H1 (cell line): ENCODE measurements at regions not wholly inside any gene's neighbourhood (a gene's known extent, or its start where the extent isn't known, plus 50 kb on each side); places are given as distances from the start of the nearest gene placed in this dataset.

Experiments
- CTCF ChIA-PET: fragments of 300-600 bp; sonication (Branson Sonifier 250); formaldehyde crosslinking; loops from one replicate; lab custom pipeline; 2021; ENCODE audit not compliant: partially characterized antibody; lab: Charles Lee
- POLR2A ChIA-PET: fragments of 300-600 bp; sonication (Branson Sonifier 250); formaldehyde crosslinking; loops from one replicate; lab custom pipeline; 2021; ENCODE audit warnings: inconsistent platforms; ENCODE audit not compliant: partially characterized antibody; lab: Charles Lee
- DNase-seq, 2 experiments: peaks; one replicate each; pipeline versions ENCODE4 v3.0.0 to v3.0.0-alpha.2; 2010 to 2022; ENCODE audit warnings: low spot score in 2 of 2, low read depth in 1 of 2, mixed read lengths in 1 of 2
- FAIRE-seq: peaks from 2 replicates; lab custom pipeline; 2011; peaks lifted over from hg19 to GRCh38; lab: Jason Lieb, UNC
- H2AFZ ChIP-seq: 2 replicates; pipeline ENCODE4 v1.8.1; 2012; ENCODE audit warnings: low read length, inconsistent platforms
- H2AK5ac ChIP-seq: 2 replicates; pipeline ENCODE4 v1.6.1; 2013; ENCODE audit warnings: low read depth, low read length
- H2BK120ac ChIP-seq: replicated peaks from 2 replicates; pipeline ENCODE3; 2013; ENCODE audit warnings: low read depth, low read length, inconsistent platforms
- H2BK12ac ChIP-seq: 2 replicates; pipeline ENCODE4 v1.6.1; 2013; ENCODE audit warnings: low read depth, low read length
- H2BK15ac ChIP-seq: 2 replicates; pipeline ENCODE4 v1.6.1; 2013; ENCODE audit warnings: low read length
- H2BK20ac ChIP-seq: 2 replicates; pipeline ENCODE4 v1.6.1; 2013; ENCODE audit warnings: low read length
- H2BK5ac ChIP-seq: 2 replicates; pipeline ENCODE4 v1.6.1; 2013; ENCODE audit warnings: low read depth, low read length
- H3K14ac ChIP-seq: 2 replicates; pipeline ENCODE4 v1.6.1; 2013; ENCODE audit warnings: inconsistent platforms; ENCODE audit not compliant: insufficient read length
- H3K18ac ChIP-seq: 2 replicates; pipeline ENCODE4 v1.6.1; 2013; ENCODE audit warnings: low read length; ENCODE audit errors: extremely low read depth
- H3K23ac ChIP-seq: 2 replicates; pipeline ENCODE4 v1.6.1; 2013; ENCODE audit warnings: inconsistent platforms; ENCODE audit not compliant: insufficient read length
- H3K23me2 ChIP-seq: 2 replicates; pipeline ENCODE4 v1.6.1; 2013; ENCODE audit warnings: low read depth, low read length
- H3K27ac ChIP-seq: 2 replicates; pipeline ENCODE4 v1.6.1; 2011; ENCODE audit warnings: low read depth, low read length, inconsistent platforms
- H3K27me3 ChIP-seq, 4 experiments: replicated peaks in 1 of 4; 1 replicate in 1 of 4; 2 replicates in 3 of 4; pipeline versions ENCODE4 v1.6.1 to v1.8.1; 2011 to 2013; ENCODE audit warnings: low read length in 3 of 4, mild to moderate bottlenecking in 3 of 4, inconsistent platforms in 2 of 4, mixed read lengths in 2 of 4, moderate library complexity in 1 of 4; ENCODE audit not compliant: control insufficient read depth in 3 of 4, insufficient read depth in 3 of 4; ENCODE audit errors: extremely low read depth in 1 of 4
- H3K36me3 ChIP-seq, 4 experiments: 2 replicates each; pipeline versions ENCODE4 v1.6.1 to v1.8.1; 2011 to 2013; ENCODE audit warnings: mild to moderate bottlenecking in 4 of 4, low read length in 3 of 4, moderate library complexity in 2 of 4, control low read depth in 1 of 4, inconsistent platforms in 1 of 4; ENCODE audit not compliant: insufficient read depth in 4 of 4, control insufficient read depth in 2 of 4
- H3K4ac ChIP-seq: replicated peaks from 2 replicates; pipeline ENCODE3; 2013; ENCODE audit warnings: low read length, low read depth, mixed read lengths, inconsistent platforms; ENCODE audit not compliant: insufficient read length
- H3K4me1 ChIP-seq, 4 experiments: replicated peaks in 1 of 4; 1 replicate in 1 of 4; 2 replicates in 3 of 4; pipeline versions ENCODE4 v1.6.1 to v1.8.1; 2011 to 2013; ENCODE audit warnings: low read length in 3 of 4, inconsistent platforms in 2 of 4, mixed read lengths in 1 of 4; ENCODE audit not compliant: insufficient read depth in 4 of 4, control insufficient read depth in 3 of 4
- H3K4me2 ChIP-seq, 2 experiments: 2 replicates each; pipeline versions ENCODE4 v1.6.1 to v1.8.1; 2011 to 2013; ENCODE audit warnings: low read depth in 2 of 2, low read length in 2 of 2, control low read depth in 1 of 2, inconsistent platforms in 1 of 2, mild to moderate bottlenecking in 1 of 2; ENCODE audit not compliant: insufficient read depth in 1 of 2
- H3K4me3 ChIP-seq, 4 experiments: fragments of 200-600, 300-600 bp in 1 of 4; sonication (generic), shearing (Covaris generic), sonication (Bioruptor Twin) in 1 of 4; 2 replicates each; pipeline versions ENCODE4 v1.5.1 to v1.8.1; 2011 to 2016; ENCODE audit warnings: low read length in 4 of 4, low read depth in 3 of 4, control low read depth in 2 of 4, inconsistent platforms in 2 of 4, mild to moderate bottlenecking in 2 of 4, mixed read lengths in 1 of 4, moderate library complexity in 1 of 4; ENCODE audit not compliant: insufficient read depth in 2 of 4; ENCODE audit errors: extremely low read depth in 1 of 4
- H3K56ac ChIP-seq: replicated peaks from 2 replicates; pipeline ENCODE3; 2013; ENCODE audit warnings: low read depth, mild to moderate bottlenecking, mixed read lengths, low read length, inconsistent platforms; ENCODE audit not compliant: insufficient read length
- H3K79me1 ChIP-seq: 2 replicates; pipeline ENCODE4 v1.6.1; 2013; ENCODE audit warnings: low read depth, low read length, control low read depth
- H3K79me2 ChIP-seq, 2 experiments: 2 replicates each; pipeline versions ENCODE4 v1.6.1 to v1.8.1; 2012 to 2013; ENCODE audit warnings: low read length in 2 of 2, mild to moderate bottlenecking in 2 of 2, inconsistent platforms in 1 of 2; ENCODE audit not compliant: insufficient read depth in 2 of 2, control insufficient read depth in 1 of 2
- H3K9ac ChIP-seq, 4 experiments: replicated peaks in 1 of 4; 1 replicate in 1 of 4; 2 replicates in 3 of 4; pipeline versions ENCODE4 v1.6.1 to v1.8.1; 2011 to 2013; ENCODE audit warnings: low read depth in 3 of 4, low read length in 3 of 4, control low read depth in 2 of 4, mild to moderate bottlenecking in 2 of 4, moderate library complexity in 2 of 4, inconsistent platforms in 1 of 4; ENCODE audit errors: extremely low read depth in 1 of 4
- H3K9me3 ChIP-seq, 2 experiments: 2 replicates each; pipeline versions ENCODE4 v1.6.1 to v1.8.1; 2012 to 2013; ENCODE audit warnings: mild to moderate bottlenecking in 2 of 2, moderate library complexity in 2 of 2, control low read depth in 1 of 2, inconsistent platforms in 1 of 2, low read depth in 1 of 2, low read length in 1 of 2, mixed read lengths in 1 of 2; ENCODE audit not compliant: insufficient read depth in 2 of 2
- H4K20me1 ChIP-seq, 2 experiments: replicated peaks in 1 of 2; 2 replicates each; pipeline versions ENCODE3 to v1.8.1; 2011 to 2013; ENCODE audit warnings: inconsistent platforms in 2 of 2, low read length in 2 of 2, mild to moderate bottlenecking in 1 of 2; ENCODE audit not compliant: insufficient read depth in 2 of 2, control insufficient read depth in 1 of 2
- H4K5ac ChIP-seq: 2 replicates; pipeline ENCODE4 v1.6.1; 2013; ENCODE audit warnings: low read length, low read depth, mixed read lengths, inconsistent platforms; ENCODE audit not compliant: insufficient read length
- H4K8ac ChIP-seq: 2 replicates; pipeline ENCODE4 v1.8.0; 2013; ENCODE audit warnings: mild to moderate bottlenecking, moderate library complexity, low read length, inconsistent platforms; ENCODE audit not compliant: insufficient read depth; ENCODE audit errors: extremely low read depth
- H4K91ac ChIP-seq: replicated peaks from 2 replicates; pipeline ENCODE3; 2013; ENCODE audit warnings: low read length, mixed read lengths, inconsistent platforms; ENCODE audit not compliant: insufficient read length
- E2F6 ChIP-seq: IDR thresholded peaks from 2 replicates; pipeline ENCODE4 v1.6.1; 2012; ENCODE audit warnings: inconsistent platforms
- HDAC6 ChIP-seq: IDR thresholded peaks from one replicate; pipeline ENCODE4 v1.7.1; 2012; ENCODE audit warnings: low read depth, mild to moderate bottlenecking, inconsistent platforms, low read length, moderate library complexity
- KDM4A ChIP-seq: IDR thresholded peaks from one replicate; pipeline ENCODE4 v1.7.1; 2012; ENCODE audit warnings: low read depth, mild to moderate bottlenecking, moderate library complexity, low read length, inconsistent platforms; ENCODE audit not compliant: severe bottlenecking
- SP1 ChIP-seq: IDR thresholded peaks from 2 replicates; pipeline ENCODE4 v1.6.1; 2011; ENCODE audit warnings: low read depth, low read length
- SUZ12 ChIP-seq: fragments of 200-600 bp; sonication (generic); IDR thresholded peaks from 2 replicates; pipeline ENCODE4 v1.6.1; 2012; ENCODE audit warnings: mild to moderate bottlenecking, inconsistent platforms, low read length, moderate library complexity, mixed read lengths
- WGBS, 2 experiments: shearing (Covaris generic) in 1 of 2; methylation state at CpG; one replicate each; pipeline versions ENCODE4 v1.1.6 to v1.1.7; 2013 to 2015; ENCODE audit warnings: low lambda C conversion rate in 2 of 2, mixed read lengths in 2 of 2, inconsistent platforms in 1 of 2, low coverage in 1 of 2, missing lambda C conversion rate in 1 of 2; ENCODE audit not compliant: insufficient replicate concordance in 2 of 2, insufficient coverage in 1 of 2, insufficient read length in 1 of 2; ENCODE audit errors: extremely low coverage in 1 of 2, missing lambda C conversion rate in 1 of 2; 5-methylcytosine and 5-hydroxymethylcytosine counted together

- WGBS, 2 experiments: 14% methylated on average over 14 of the region's 14 CpGs; no CpG with 5 or more reads in 1 of the 2 experiments
- FAIRE-seq: no peak
Measured at GRCh38 chr7:18087687-18088078, 60.0 kb upstream of the PRPS1L1 start.

More at GRCh38 chr7:18087687-18088078, 60.0 kb upstream of the PRPS1L1 start:
- Histone ChIP-seq H3K27ac (no peak overlapping the region), H2AK5ac (no peak overlapping the region), H3K79me2 (no peaks in the 10 kb centered on the region), H2BK12ac (no peak overlapping the region), H4K5ac (no peak overlapping the region), H3K4me1 (peaks cover 0 to 9% (median 3%) of the 10 kb centered on the region in 4 experiments; a peak in 4 of 7 replicates), H3K4me2 (peak overlapping the region; percentile 77 to 96), H2BK120ac (no peak overlapping the region), H3K14ac (no peak overlapping the region), H3K27me3 (peaks cover 5 to 27% (median 17%) of the 10 kb centered on the region in 4 experiments), H4K20me1 (peaks cover 0 to 4% of the 10 kb centered on the region in 2 experiments), H3K23ac (no peak overlapping the region), H3K79me1 (no peaks in the 10 kb centered on the region), H3K4ac (no peak overlapping the region), H4K8ac (no peak overlapping the region), H2AFZ (0 out of 2 replicates have a peak overlapping the region, but pooled peaks have one; percentile 90), H2BK20ac (no peak overlapping the region), H3K4me3 (peak overlapping the region; percentile 38 to 89 (median 60); a peak in 7 of 8 replicates), H3K9ac (no peak overlapping the region), H3K18ac (no peak overlapping the region), H3K36me3 (no peaks in the 10 kb centered on the region), H4K91ac (no peak overlapping the region), H2BK5ac (no peak overlapping the region), H3K9me3 (no peaks in the 10 kb centered on the region), H3K23me2 (peaks cover 7% of the 10 kb centered on the region), H2BK15ac (no peak overlapping the region), H3K56ac (no peak overlapping the region)
- DNase-seq: peak in 1 of 2 experiments; percentile 52
- POLR2A ChIA-PET: interaction anchor here (0.8 kb wide), 1 partner anchor 21 kb away, joined by 3 read pairs; no protein-coding TSS in a partner anchor
- CTCF ChIA-PET: interaction anchor here (0.6 to 3.2 kb wide), 7 partner anchors 20 to 316 kb away, joined by 3 to 22 read pairs (median 3); no protein-coding TSS in a partner anchor
- TF ChIP-seq KDM4A (no peak), E2F6 (no peak), SUZ12 (peak; percentile 11; the same call in 1 of the 2 replicates), SP1 (no peak), HDAC6 (no peak)
